ENCODE measurements at regions not wholly inside any gene's neighbourhood (a gene's known extent, or its start where the extent isn't known, plus 50 kb on each side); places are given as distances from the start of the nearest gene placed in this dataset.

- Histone ChIP-seq H3K27ac (ENCODE audit: insufficient read depth, low read depth, low read length) (no peak overlapping the region), H2AFZ (ENCODE audit: low read depth, low read length) (no peak overlapping the region), H3K4me3 (replicated peaks in 1 of 3; ENCODE audit: insufficient read depth in 1 of 3, low read depth in 1 of 3, low read length in 3 of 3) (no peak overlapping the region), H3K36me3 (ENCODE audit: control insufficient read depth in 2 of 2, extremely low read depth in 1 of 2, insufficient read depth in 2 of 2, low read length in 2 of 2) (no peaks in the 10 kb centered on the region), H3K9me3 (replicated peaks; ENCODE audit: control insufficient read depth, insufficient read depth, low read length) (no peaks in the 10 kb centered on the region), H4K20me1 (replicated peaks; ENCODE audit: control insufficient read depth, extremely low read depth, insufficient read depth, low read length) (no peaks in the 10 kb centered on the region), H3K4me1 (ENCODE audit: control insufficient read depth, extremely low read depth, insufficient read depth, low read length) (no peaks in the 10 kb centered on the region), H3K27me3 (ENCODE audit: control insufficient read depth in 2 of 2, insufficient read depth in 2 of 2, low read length in 2 of 2) (no peaks in the 10 kb centered on the region), H3K4me2 (ENCODE audit: insufficient read depth, low read length) (no peak overlapping the region), H3K9me1 (replicated peaks; ENCODE audit: control insufficient read depth, extremely low read depth, insufficient read depth, low read length) (no peaks in the 10 kb centered on the region), H3K79me2 (ENCODE audit: control insufficient read depth, insufficient read depth, low read length) (no peaks in the 10 kb centered on the region), H3K9ac (replicated peaks; ENCODE audit: extremely low read depth, insufficient read depth, low read length) (no peak overlapping the region)
- POLR2A ChIA-PET, result no interaction called here
- no TSS peak for BruUV-seq (replicated peaks)
- no peak for TF ChIP-seq POLR2AphosphoS5 (IDR thresholded peaks at IDR 0.05; ENCODE audit: insufficient read depth, low read depth, low read length)
- no peak for TF ChIP-seq JUN (IDR thresholded peaks at IDR 0.05; ENCODE audit: borderline replicate concordance, insufficient read depth, insufficient read length, low read depth)
- no peak for TF ChIP-seq GATA2 (IDR thresholded peaks at IDR 0.05; ENCODE audit: insufficient read depth, insufficient read length, low read depth, low read length)
- no peak for TF ChIP-seq EZH2 (IDR thresholded peaks at IDR 0.05; ENCODE audit: borderline replicate concordance, low read depth, low read length, severe bottlenecking)
- TF ChIP-seq MAX (IDR thresholded peaks at IDR 0.05; ENCODE audit: insufficient read depth, insufficient read length), result no peak
- no peak for TF ChIP-seq CTCF (IDR thresholded peaks at IDR 0.05; ENCODE audit: extremely low read depth in 1 of 2, insufficient read depth in 1 of 2, low read depth in 1 of 2, low read length in 2 of 2)
- FAIRE-seq (no peak), DNase-seq (ENCODE audit: low read depth, low spot score) (no peak)
- intact Hi-C loops (cut with micrococcal nuclease), result no loop called here
- dilution Hi-C loops (cut with MboI; ENCODE audit: extremely low pct_ligation_motif_present, low sequenced_read_pairs), result no loop called here
- CTCF ChIA-PET, result no interaction called here
Observed at GRCh38 chrX:10979956-10980355, 131.2 kb upstream of the HCCS start.

GRCh38 chrX:10981506-10981905, 129.6 kb upstream of the HCCS start:
- no TSS peak for BruUV-seq (replicated peaks)
- H3K4me2 ChIP-seq (ENCODE audit: insufficient read depth, low read length), result no peak overlapping the region
- ChIA-PET CTCF (no interaction called here), POLR2A (no interaction called here)
- H2AFZ ChIP-seq (ENCODE audit: low read depth, low read length), result no peak overlapping the region
- intact Hi-C loops (cut with micrococcal nuclease), result no loop called here
- DNase-seq (ENCODE audit: low read depth, low spot score) (no peak), FAIRE-seq (no peak)
- TF ChIP-seq POLR2AphosphoS5 (IDR thresholded peaks at IDR 0.05; ENCODE audit: insufficient read depth, low read depth, low read length) (no peak), JUN (IDR thresholded peaks at IDR 0.05; ENCODE audit: borderline replicate concordance, insufficient read depth, insufficient read length, low read depth) (no peak), CTCF (IDR thresholded peaks at IDR 0.05; ENCODE audit: extremely low read depth in 1 of 2, insufficient read depth in 1 of 2, low read depth in 1 of 2, low read length in 2 of 2) (no peak), MYC (IDR thresholded peaks at IDR 0.05; ENCODE audit: low read depth, low read length) (no peak), GATA2 (IDR thresholded peaks at IDR 0.05; ENCODE audit: insufficient read depth, insufficient read length, low read depth, low read length) (no peak), MAX (IDR thresholded peaks at IDR 0.05; ENCODE audit: insufficient read depth, insufficient read length) (no peak), FOS (IDR thresholded peaks at IDR 0.05; ENCODE audit: borderline replicate concordance, insufficient read depth, low read length) (no peak), POLR2A (IDR thresholded peaks at IDR 0.05; ENCODE audit: low read depth, low read length) (no peak), EZH2 (IDR thresholded peaks at IDR 0.05; ENCODE audit: borderline replicate concordance, low read depth, low read length, severe bottlenecking) (no peak)
- dilution Hi-C loops (cut with MboI; ENCODE audit: extremely low pct_ligation_motif_present, low sequenced_read_pairs), result no loop called here
- H3K4me1 ChIP-seq (ENCODE audit: control insufficient read depth, extremely low read depth, insufficient read depth, low read length), result no peaks in the 10 kb centered on the region
- H3K36me3 ChIP-seq (ENCODE audit: control insufficient read depth in 2 of 2, extremely low read depth in 1 of 2, insufficient read depth in 2 of 2, low read length in 2 of 2), result no peaks in the 10 kb centered on the region
- H3K27ac ChIP-seq (ENCODE audit: insufficient read depth, low read depth, low read length), result no peak overlapping the region
- H3K4me3 ChIP-seq (replicated peaks in 1 of 3; ENCODE audit: insufficient read depth in 1 of 3, low read depth in 1 of 3, low read length in 3 of 3), result no peak overlapping the region
- no peaks in the 10 kb centered on the region for H3K9me1 ChIP-seq (replicated peaks; ENCODE audit: control insufficient read depth, extremely low read depth, insufficient read depth, low read length)
- no peaks in the 10 kb centered on the region for H4K20me1 ChIP-seq (replicated peaks; ENCODE audit: control insufficient read depth, extremely low read depth, insufficient read depth, low read length)
- no peaks in the 10 kb centered on the region for H3K9me3 ChIP-seq (replicated peaks; ENCODE audit: control insufficient read depth, insufficient read depth, low read length)
- no peaks in the 10 kb centered on the region for H3K27me3 ChIP-seq (ENCODE audit: control insufficient read depth in 2 of 2, insufficient read depth in 2 of 2, low read length in 2 of 2)
- H3K79me2 ChIP-seq (ENCODE audit: control insufficient read depth, insufficient read depth, low read length), result no peaks in the 10 kb centered on the region
- no peak overlapping the region for H3K9ac ChIP-seq (replicated peaks; ENCODE audit: extremely low read depth, insufficient read depth, low read length)

Data from endothelial cell of umbilical vein (primary cell).